Activated B cell treated with CpG ODN at 0.5 μM for 24 hours (primary cell): ENCODE measurements at regions not wholly inside any gene's neighbourhood (a gene's known extent, or its start where the extent isn't known, plus 50 kb on each side); places are given as distances from the start of the nearest gene placed in this dataset.

Experiments
- ATAC-seq: fragments of 200-7000 bp; cut with Tn5 transposase; one replicate; pipeline ENCODE4 v1.10.0; 2021; ENCODE audit warnings: low read depth, mild to moderate bottlenecking, moderate library complexity
- CTCF ChIA-PET: fragments of 350-600 bp; sonication (Branson Sonifier 250); formaldehyde crosslinking; loops from one replicate; lab custom pipeline; 2021; ENCODE audit warnings: antibody characterized with exemption; lab: Charles Lee
- POLR2A ChIA-PET: fragments of 350-600 bp; sonication (Branson Sonifier 250); formaldehyde crosslinking; loops from one replicate; lab custom pipeline; 2021; ENCODE audit warnings: antibody characterized with exemption; lab: Charles Lee
- DNase-seq: peaks from one replicate; pipeline ENCODE4 v3.0.0; 2022
- H3K27ac Mint-ChIP-seq: one replicate; pipeline ENCODE4 v1.8.0; 2020; ENCODE audit warnings: mixed read lengths
- H3K27me3 Mint-ChIP-seq: one replicate; pipeline ENCODE4 v1.8.0; 2021; ENCODE audit warnings: mixed read lengths
- H3K36me3 Mint-ChIP-seq: one replicate; pipeline ENCODE4 v1.8.0; 2021; ENCODE audit warnings: low read depth, mixed read lengths
- H3K4me1 Mint-ChIP-seq: one replicate; pipeline ENCODE4 v1.8.0; 2021; ENCODE audit warnings: mixed read lengths
- H3K4me3 Mint-ChIP-seq: one replicate; pipeline ENCODE4 v1.8.0; 2020; ENCODE audit warnings: mild to moderate bottlenecking, mixed read lengths
- H3K9me3 Mint-ChIP-seq: one replicate; pipeline ENCODE4 v1.8.0; 2020; ENCODE audit warnings: mixed read lengths
- intact Hi-C: fragments of 100-400 bp; cut with micrococcal nuclease; formaldehyde crosslinking; loops from one replicate; pipeline ENCODE4 v1.15.1; 2024
- TF ChIP-seq, protein P1 (sequence below): fragments of 200-600 bp; IDR thresholded peaks from one replicate; pipeline ENCODE4 v1.8.0; 2022; ENCODE audit warnings: antibody characterized with exemption, mild to moderate bottlenecking

- TF ChIP-seq, protein P1, sequence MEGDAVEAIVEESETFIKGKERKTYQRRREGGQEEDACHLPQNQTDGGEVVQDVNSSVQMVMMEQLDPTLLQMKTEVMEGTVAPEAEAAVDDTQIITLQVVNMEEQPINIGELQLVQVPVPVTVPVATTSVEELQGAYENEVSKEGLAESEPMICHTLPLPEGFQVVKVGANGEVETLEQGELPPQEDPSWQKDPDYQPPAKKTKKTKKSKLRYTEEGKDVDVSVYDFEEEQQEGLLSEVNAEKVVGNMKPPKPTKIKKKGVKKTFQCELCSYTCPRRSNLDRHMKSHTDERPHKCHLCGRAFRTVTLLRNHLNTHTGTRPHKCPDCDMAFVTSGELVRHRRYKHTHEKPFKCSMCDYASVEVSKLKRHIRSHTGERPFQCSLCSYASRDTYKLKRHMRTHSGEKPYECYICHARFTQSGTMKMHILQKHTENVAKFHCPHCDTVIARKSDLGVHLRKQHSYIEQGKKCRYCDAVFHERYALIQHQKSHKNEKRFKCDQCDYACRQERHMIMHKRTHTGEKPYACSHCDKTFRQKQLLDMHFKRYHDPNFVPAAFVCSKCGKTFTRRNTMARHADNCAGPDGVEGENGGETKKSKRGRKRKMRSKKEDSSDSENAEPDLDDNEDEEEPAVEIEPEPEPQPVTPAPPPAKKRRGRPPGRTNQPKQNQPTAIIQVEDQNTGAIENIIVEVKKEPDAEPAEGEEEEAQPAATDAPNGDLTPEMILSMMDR, result no peak
- Mint-ChIP-seq H3K4me3 (no peak overlapping the region), H3K27me3 (no peaks in the 10 kb centered on the region), H3K9me3 (no peaks in the 10 kb centered on the region), H3K4me1 (no peaks in the 10 kb centered on the region), H3K27ac (no peak overlapping the region), H3K36me3 (no peaks in the 10 kb centered on the region)
- POLR2A ChIA-PET, result no interaction called here
- ATAC-seq, result no peak
- DNase-seq, result no peak
- CTCF ChIA-PET, result no interaction called here
- intact Hi-C loops, result no loop called here
These were observed 50.1 kb upstream of the SIMC1 start for GRCh38 chr5:176188085-176188484.
